H1 (cell line): ENCODE measurements at regions not wholly inside any gene's neighbourhood (a gene's known extent, or its start where the extent isn't known, plus 50 kb on each side); places are given as distances from the start of the nearest gene placed in this dataset.

Source experiments
- CTCF ChIA-PET: fragments of 300-600 bp; sonication (Branson Sonifier 250); formaldehyde crosslinking; loops from one replicate; lab custom pipeline; 2021; ENCODE audit not compliant: partially characterized antibody; lab: Charles Lee
- POLR2A ChIA-PET: fragments of 300-600 bp; sonication (Branson Sonifier 250); formaldehyde crosslinking; loops from one replicate; lab custom pipeline; 2021; ENCODE audit warnings: inconsistent platforms; ENCODE audit not compliant: partially characterized antibody; lab: Charles Lee
- DNase-seq, 2 experiments: peaks; one replicate each; pipeline versions ENCODE4 v3.0.0 to v3.0.0-alpha.2; 2010 to 2022; ENCODE audit warnings: low spot score in 2 of 2, low read depth in 1 of 2, mixed read lengths in 1 of 2
- FAIRE-seq: peaks from 2 replicates; lab custom pipeline; 2011; peaks lifted over from hg19 to GRCh38; lab: Jason Lieb, UNC
- H2AFZ ChIP-seq: 2 replicates; pipeline ENCODE4 v1.8.1; 2012; ENCODE audit warnings: low read length, inconsistent platforms
- H2AK5ac ChIP-seq: 2 replicates; pipeline ENCODE4 v1.6.1; 2013; ENCODE audit warnings: low read depth, low read length
- H2BK120ac ChIP-seq: replicated peaks from 2 replicates; pipeline ENCODE3; 2013; ENCODE audit warnings: low read depth, low read length, inconsistent platforms
- H2BK12ac ChIP-seq: 2 replicates; pipeline ENCODE4 v1.6.1; 2013; ENCODE audit warnings: low read depth, low read length
- H2BK15ac ChIP-seq: 2 replicates; pipeline ENCODE4 v1.6.1; 2013; ENCODE audit warnings: low read length
- H2BK20ac ChIP-seq: 2 replicates; pipeline ENCODE4 v1.6.1; 2013; ENCODE audit warnings: low read length
- H2BK5ac ChIP-seq: 2 replicates; pipeline ENCODE4 v1.6.1; 2013; ENCODE audit warnings: low read depth, low read length
- H3K14ac ChIP-seq: 2 replicates; pipeline ENCODE4 v1.6.1; 2013; ENCODE audit warnings: inconsistent platforms; ENCODE audit not compliant: insufficient read length
- H3K18ac ChIP-seq: 2 replicates; pipeline ENCODE4 v1.6.1; 2013; ENCODE audit warnings: low read length; ENCODE audit errors: extremely low read depth
- H3K23ac ChIP-seq: 2 replicates; pipeline ENCODE4 v1.6.1; 2013; ENCODE audit warnings: inconsistent platforms; ENCODE audit not compliant: insufficient read length
- H3K23me2 ChIP-seq: 2 replicates; pipeline ENCODE4 v1.6.1; 2013; ENCODE audit warnings: low read depth, low read length
- H3K27ac ChIP-seq: 2 replicates; pipeline ENCODE4 v1.6.1; 2011; ENCODE audit warnings: low read depth, low read length, inconsistent platforms
- H3K27me3 ChIP-seq, 4 experiments: replicated peaks in 1 of 4; 1 replicate in 1 of 4; 2 replicates in 3 of 4; pipeline versions ENCODE4 v1.6.1 to v1.8.1; 2011 to 2013; ENCODE audit warnings: low read length in 3 of 4, mild to moderate bottlenecking in 3 of 4, inconsistent platforms in 2 of 4, mixed read lengths in 2 of 4, moderate library complexity in 1 of 4; ENCODE audit not compliant: control insufficient read depth in 3 of 4, insufficient read depth in 3 of 4; ENCODE audit errors: extremely low read depth in 1 of 4
- H3K36me3 ChIP-seq, 4 experiments: 2 replicates each; pipeline versions ENCODE4 v1.6.1 to v1.8.1; 2011 to 2013; ENCODE audit warnings: mild to moderate bottlenecking in 4 of 4, low read length in 3 of 4, moderate library complexity in 2 of 4, control low read depth in 1 of 4, inconsistent platforms in 1 of 4; ENCODE audit not compliant: insufficient read depth in 4 of 4, control insufficient read depth in 2 of 4
- H3K4ac ChIP-seq: replicated peaks from 2 replicates; pipeline ENCODE3; 2013; ENCODE audit warnings: low read length, low read depth, mixed read lengths, inconsistent platforms; ENCODE audit not compliant: insufficient read length
- H3K4me1 ChIP-seq, 4 experiments: replicated peaks in 1 of 4; 1 replicate in 1 of 4; 2 replicates in 3 of 4; pipeline versions ENCODE4 v1.6.1 to v1.8.1; 2011 to 2013; ENCODE audit warnings: low read length in 3 of 4, inconsistent platforms in 2 of 4, mixed read lengths in 1 of 4; ENCODE audit not compliant: insufficient read depth in 4 of 4, control insufficient read depth in 3 of 4
- H3K4me2 ChIP-seq, 2 experiments: 2 replicates each; pipeline versions ENCODE4 v1.6.1 to v1.8.1; 2011 to 2013; ENCODE audit warnings: low read depth in 2 of 2, low read length in 2 of 2, control low read depth in 1 of 2, inconsistent platforms in 1 of 2, mild to moderate bottlenecking in 1 of 2; ENCODE audit not compliant: insufficient read depth in 1 of 2
- H3K4me3 ChIP-seq, 4 experiments: fragments of 200-600, 300-600 bp in 1 of 4; sonication (generic), shearing (Covaris generic), sonication (Bioruptor Twin) in 1 of 4; 2 replicates each; pipeline versions ENCODE4 v1.5.1 to v1.8.1; 2011 to 2016; ENCODE audit warnings: low read length in 4 of 4, low read depth in 3 of 4, control low read depth in 2 of 4, inconsistent platforms in 2 of 4, mild to moderate bottlenecking in 2 of 4, mixed read lengths in 1 of 4, moderate library complexity in 1 of 4; ENCODE audit not compliant: insufficient read depth in 2 of 4; ENCODE audit errors: extremely low read depth in 1 of 4
- H3K56ac ChIP-seq: replicated peaks from 2 replicates; pipeline ENCODE3; 2013; ENCODE audit warnings: low read depth, mild to moderate bottlenecking, mixed read lengths, low read length, inconsistent platforms; ENCODE audit not compliant: insufficient read length
- H3K79me1 ChIP-seq: 2 replicates; pipeline ENCODE4 v1.6.1; 2013; ENCODE audit warnings: low read depth, low read length, control low read depth
- H3K79me2 ChIP-seq, 2 experiments: 2 replicates each; pipeline versions ENCODE4 v1.6.1 to v1.8.1; 2012 to 2013; ENCODE audit warnings: low read length in 2 of 2, mild to moderate bottlenecking in 2 of 2, inconsistent platforms in 1 of 2; ENCODE audit not compliant: insufficient read depth in 2 of 2, control insufficient read depth in 1 of 2
- H3K9ac ChIP-seq, 4 experiments: replicated peaks in 1 of 4; 1 replicate in 1 of 4; 2 replicates in 3 of 4; pipeline versions ENCODE4 v1.6.1 to v1.8.1; 2011 to 2013; ENCODE audit warnings: low read depth in 3 of 4, low read length in 3 of 4, control low read depth in 2 of 4, mild to moderate bottlenecking in 2 of 4, moderate library complexity in 2 of 4, inconsistent platforms in 1 of 4; ENCODE audit errors: extremely low read depth in 1 of 4
- H3K9me3 ChIP-seq, 2 experiments: 2 replicates each; pipeline versions ENCODE4 v1.6.1 to v1.8.1; 2012 to 2013; ENCODE audit warnings: mild to moderate bottlenecking in 2 of 2, moderate library complexity in 2 of 2, control low read depth in 1 of 2, inconsistent platforms in 1 of 2, low read depth in 1 of 2, low read length in 1 of 2, mixed read lengths in 1 of 2; ENCODE audit not compliant: insufficient read depth in 2 of 2
- H4K20me1 ChIP-seq, 2 experiments: replicated peaks in 1 of 2; 2 replicates each; pipeline versions ENCODE3 to v1.8.1; 2011 to 2013; ENCODE audit warnings: inconsistent platforms in 2 of 2, low read length in 2 of 2, mild to moderate bottlenecking in 1 of 2; ENCODE audit not compliant: insufficient read depth in 2 of 2, control insufficient read depth in 1 of 2
- H4K5ac ChIP-seq: 2 replicates; pipeline ENCODE4 v1.6.1; 2013; ENCODE audit warnings: low read length, low read depth, mixed read lengths, inconsistent platforms; ENCODE audit not compliant: insufficient read length
- H4K8ac ChIP-seq: 2 replicates; pipeline ENCODE4 v1.8.0; 2013; ENCODE audit warnings: mild to moderate bottlenecking, moderate library complexity, low read length, inconsistent platforms; ENCODE audit not compliant: insufficient read depth; ENCODE audit errors: extremely low read depth
- H4K91ac ChIP-seq: replicated peaks from 2 replicates; pipeline ENCODE3; 2013; ENCODE audit warnings: low read length, mixed read lengths, inconsistent platforms; ENCODE audit not compliant: insufficient read length
- CTBP2 ChIP-seq: IDR thresholded peaks from 2 replicates; pipeline ENCODE4 v1.7.0; 2011; ENCODE audit warnings: borderline replicate concordance, mild to moderate bottlenecking, moderate library complexity, mixed read lengths, low read length; ENCODE audit not compliant: insufficient read depth, insufficient read length
- SIN3A ChIP-seq, 2 experiments: IDR thresholded peaks in 1 of 2; conservative IDR thresholded peaks in 1 of 2; 2 replicates each; pipeline ENCODE4 v1.6.1; 2011 to 2012; ENCODE audit warnings: low read length in 2 of 2, improper control_type of control experiment in 1 of 2, low read depth in 1 of 2, mild to moderate bottlenecking in 1 of 2
- WGBS, 2 experiments: shearing (Covaris generic) in 1 of 2; methylation state at CpG; one replicate each; pipeline versions ENCODE4 v1.1.6 to v1.1.7; 2013 to 2015; ENCODE audit warnings: low lambda C conversion rate in 2 of 2, mixed read lengths in 2 of 2, inconsistent platforms in 1 of 2, low coverage in 1 of 2, missing lambda C conversion rate in 1 of 2; ENCODE audit not compliant: insufficient replicate concordance in 2 of 2, insufficient coverage in 1 of 2, insufficient read length in 1 of 2; ENCODE audit errors: extremely low coverage in 1 of 2, missing lambda C conversion rate in 1 of 2; 5-methylcytosine and 5-hydroxymethylcytosine counted together

DNA sequence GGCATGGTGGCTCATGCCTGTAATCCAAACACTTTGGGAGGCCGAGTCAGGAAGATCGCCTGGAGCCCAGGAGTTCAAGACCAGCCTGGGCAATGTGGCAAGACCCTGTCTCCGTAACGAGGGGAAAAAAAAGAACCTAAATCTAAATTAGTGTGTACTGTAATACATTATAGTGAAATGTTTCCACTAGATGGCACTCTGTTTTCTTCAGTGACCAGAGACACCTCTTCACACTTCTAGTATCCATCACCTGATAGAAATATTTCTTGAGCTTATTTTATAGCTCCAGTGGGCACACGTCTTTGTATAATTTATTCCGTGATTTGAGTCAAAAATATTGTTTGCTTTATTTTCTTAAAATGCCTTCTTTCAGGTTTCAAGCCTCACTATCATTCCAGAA, 600.9 kb upstream of the DIPK2B start:
- Histone ChIP-seq H3K27me3 (no peaks in the 10 kb centered on the region), H3K79me2 (peaks cover 0 to 97% of the 10 kb centered on the region in 2 experiments; a peak in 2 of 4 replicates), H3K27ac (no peak overlapping the region), H4K8ac (no peak overlapping the region), H2AK5ac (no peak overlapping the region), H3K79me1 (no peaks in the 10 kb centered on the region), H2BK5ac (no peak overlapping the region), H3K4me1 (peaks cover 0 to 25% (median 5%) of the 10 kb centered on the region in 4 experiments; a peak in 4 of 7 replicates), H3K23me2 (no peaks in the 10 kb centered on the region), H3K9me3 (no peaks in the 10 kb centered on the region), H3K14ac (no peak overlapping the region), H3K4ac (no peak overlapping the region), H2BK20ac (no peak overlapping the region), H3K18ac (no peak overlapping the region), H2BK12ac (no peak overlapping the region), H4K20me1 (peaks cover 2 to 18% of the 10 kb centered on the region in 2 experiments), H4K5ac (no peak overlapping the region), H2BK15ac (no peak overlapping the region), H3K36me3 (peaks cover 0 to 19% (median under 1%) of the 10 kb centered on the region in 4 experiments; a peak in 3 of 8 replicates), H2AFZ (no peak overlapping the region), H3K9ac (no peak overlapping the region), H3K23ac (no peak overlapping the region), H2BK120ac (no peak overlapping the region), H3K4me3 (no peak overlapping the region), H3K56ac (no peak overlapping the region), H4K91ac (no peak overlapping the region), H3K4me2 (no peak overlapping the region)
- FAIRE-seq (no peak), DNase-seq (no peak)
- POLR2A ChIA-PET, result no interaction called here
- CTCF ChIA-PET, result interaction anchor here (0.6 to 1.9 kb wide), 5 partner anchors 18 to 607 kb away, joined by 3 to 4 read pairs (median 4); no protein-coding TSS in a partner anchor
- WGBS, 2 experiments, result 85% methylated on average over 5 of the region's 6 CpGs; no CpG with 5 or more reads in 1 of the 2 experiments
- TF ChIP-seq CTBP2, result no peak
- no peak for TF ChIP-seq SIN3A (conservative IDR thresholded peaks at IDR 0.05 in 1 of 2, IDR thresholded peaks at IDR 0.05 in 1 of 2; ENCODE audit: low read depth in 1 of 2, low read length in 2 of 2)
